Pancreas (tissue), 10 donors: ENCODE measurements at regions not wholly inside any gene's neighbourhood (a gene's known extent, or its start where the extent isn't known, plus 50 kb on each side); places are given as distances from the start of the nearest gene placed in this dataset.

Experiments
- ATAC-seq, 4 donors: fragments of 200-7000 bp; cut with Tn5 transposase; one replicate each; pipeline versions ENCODE4 v1.8.0 to v1.9.1; 2020; ENCODE audit warnings: mild to moderate bottlenecking in 4 of 4, moderate library complexity in 4 of 4
- DNase-seq, 6 donors: peaks; one replicate each; pipeline ENCODE4 v3.0.0-alpha.2; 2020
- FAIRE-seq: peaks from 2 replicates; lab custom pipeline; 2012; peaks lifted over from hg19 to GRCh38; lab: Jason Lieb, UNC
- H3K27ac ChIP-seq, 4 donors: fragments of 200-600 bp; sonication (generic); 1 replicate in 3 of 4; 2 replicates in 1 of 4; pipeline versions ENCODE4 v1.5.0 to v1.8.0; 2020
- H3K27me3 ChIP-seq, 4 donors: fragments of 200-600 bp; one replicate each; pipeline ENCODE4 v1.8.0; 2021
- H3K36me3 ChIP-seq, 3 donors: fragments of 200-600 bp; sonication (generic) in 1 of 3; one replicate each; pipeline versions ENCODE4 v1.5.0 to v1.8.0; 2020 to 2021
- H3K4me1 ChIP-seq, 3 donors: fragments of 200-600 bp; one replicate each; pipeline ENCODE4 v1.8.0; 2021
- H3K4me3 ChIP-seq, 4 donors: fragments of 200-600 bp; sonication (generic) in 2 of 4; one replicate each; pipeline versions ENCODE4 v1.5.0 to v1.8.0; 2020 to 2021
- H3K9me3 ChIP-seq, 4 donors: fragments of 200-600 bp; one replicate each; pipeline ENCODE4 v1.8.0; 2021
- CTCF ChIP-seq, 4 donors: fragments of 200-600 bp; sonication (generic) in 3 of 4; IDR thresholded peaks; one replicate each; pipeline versions ENCODE4 v1.5.0 to v1.8.0; 2021; ENCODE audit warnings: antibody characterized with exemption in 4 of 4
- WGBS, 2 donors: extraction: QIAGEN DNeasy Blood & Tissue Kit; methylation state at CpG; one replicate each; pipeline ENCODE4 v1.1.7; 2013; 5-methylcytosine and 5-hydroxymethylcytosine counted together
- intact Hi-C, 3 donors: fragments of 100-400 bp; cut with DNase I; formaldehyde crosslinking; loops; one replicate each; pipeline versions ENCODE4 v1.11.1 to v1.14.2; 2022
- donor health status: healthy with polysubstance abuse.
- donor health status: DM: no; HTN: no; CAD: no; lungs with moderate emphysema.
- donor health status: DM: no; HTN: no; CAD: no.
- donor health status: control.
- donor health status: control.
- donor health status: Bipolar disorder and iron deficiency.
- donor health status: DM: yes; HTN: yes; CAD: no.
- donor health status: DM: no; HTN: no; CAD: no.
- donor health status: DM: no; HTN: no; CAD: no.
- donor health status: DM: yes; HTN: yes; CAD: no.

- DNase-seq: no peak
Measured at GRCh38 chr11:134645576-134645975, 233.5 kb upstream of the B3GAT1 start.

GRCh38 chr11:134644476-134645456, 232.7 kb upstream of the B3GAT1 start:
- FAIRE-seq (no peak), DNase-seq (no peak), ATAC-seq (peak in 1 of 4 donors; percentile 35)
- 37 to 48% methylated on average over 20 of the region's 20 CpGs for WGBS, 2 donors
- no peak overlapping the region for H3K27ac ChIP-seq
- intact Hi-C loops: no loop called here
- no peaks in the 10 kb centered on the region for H3K36me3 ChIP-seq
- no peak for TF ChIP-seq CTCF (IDR thresholded peaks at IDR 0.05)
- H3K4me3 ChIP-seq: no peak overlapping the region
- no peaks in the 10 kb centered on the region for H3K4me1 ChIP-seq
- peaks cover 0 to 4% (median 0%) of the 10 kb centered on the region in 4 donors for H3K27me3 ChIP-seq
- no peaks in the 10 kb centered on the region for H3K9me3 ChIP-seq

More at GRCh38 chr11:134645576-134645975, 233.5 kb upstream of the B3GAT1 start:
- Histone ChIP-seq H3K27ac (no peak overlapping the region), H3K27me3 (peaks cover 0 to 4% (median 0%) of the 10 kb centered on the region in 4 donors), H3K36me3 (no peaks in the 10 kb centered on the region), H3K9me3 (no peaks in the 10 kb centered on the region), H3K4me3 (no peak overlapping the region), H3K4me1 (no peaks in the 10 kb centered on the region)
- FAIRE-seq: no peak
- WGBS, 2 donors: 68 to 81% methylated on average over 5 of the region's 5 CpGs
- intact Hi-C loops: no loop called here
- no peak for TF ChIP-seq CTCF (IDR thresholded peaks at IDR 0.05)
- no peak for ATAC-seq

- FAIRE-seq: no peak
- no peak for ATAC-seq
- no peak overlapping the region for H3K4me3 ChIP-seq
- no peak overlapping the region for H3K27ac ChIP-seq
- TF ChIP-seq CTCF (IDR thresholded peaks at IDR 0.05): no peak
- no peak for DNase-seq
- H3K9me3 ChIP-seq: no peaks in the 10 kb centered on the region
- no peaks in the 10 kb centered on the region for H3K4me1 ChIP-seq
- no peaks in the 10 kb centered on the region for H3K27me3 ChIP-seq
- intact Hi-C loops: no loop called here
- WGBS, 2 donors: 44 to 59% methylated on average over 24 of the region's 24 CpGs
- H3K36me3 ChIP-seq: no peaks in the 10 kb centered on the region
Measured at GRCh38 chr11:134643115-134644012, 231.3 kb upstream of the B3GAT1 start.

- H3K27ac ChIP-seq: no peak overlapping the region
- intact Hi-C loops: no loop called here
- DNase-seq: no peak
- no peaks in the 10 kb centered on the region for H3K4me1 ChIP-seq
- ATAC-seq: no peak
- no peak overlapping the region for H3K4me3 ChIP-seq
- no peak for TF ChIP-seq CTCF (IDR thresholded peaks at IDR 0.05)
- H3K36me3 ChIP-seq: no peaks in the 10 kb centered on the region
- WGBS, 2 donors: 56 to 83% methylated on average over 3 of the region's 3 CpGs
- no peaks in the 10 kb centered on the region for H3K27me3 ChIP-seq
- no peak for FAIRE-seq
- H3K9me3 ChIP-seq: no peaks in the 10 kb centered on the region
Measured at GRCh38 chr11:134642206-134642605, 230.2 kb upstream of the B3GAT1 start.
